ENCODE measurements at regions not wholly inside any gene's neighbourhood (a gene's known extent, or its start where the extent isn't known, plus 50 kb on each side); places are given as distances from the start of the nearest gene placed in this dataset.

DNA sequence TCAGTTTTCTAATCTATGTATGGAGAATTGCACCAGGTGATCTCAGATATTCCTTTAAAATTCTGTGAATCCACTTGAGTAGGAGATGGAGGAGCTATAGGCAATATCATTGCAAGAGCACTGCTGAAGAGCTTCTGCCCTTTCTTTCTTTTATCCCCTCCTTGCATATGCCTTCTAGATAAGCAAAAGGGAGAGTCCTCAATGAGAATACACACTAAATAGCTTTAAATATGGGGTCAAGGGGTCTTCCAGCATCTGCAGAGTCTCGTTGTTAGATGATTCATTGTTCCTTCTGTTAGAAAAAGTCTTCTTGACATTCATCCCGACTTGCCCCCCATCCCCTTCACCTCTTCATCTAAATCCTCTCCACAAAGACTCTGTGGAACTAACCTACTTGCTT is 156.1 kb downstream of the PIK3R1 start:
- H3K4me3 Mint-ChIP-seq = no peak overlapping the region
- no peaks in the 10 kb centered on the region for H3K9me3 Mint-ChIP-seq
- H3K27me3 Mint-ChIP-seq (ENCODE audit: low read depth in 2 of 2) = no peaks in the 10 kb centered on the region
- no peaks in the 10 kb centered on the region for H3K36me3 ChIP-seq (ENCODE audit: control insufficient read depth, insufficient read depth, low read length)
- intact Hi-C loops (cut with micrococcal nuclease) = no loop called here
- no peaks in the 10 kb centered on the region for H3K27me3 ChIP-seq (ENCODE audit: control insufficient read depth, insufficient read depth, low read length)
- ATAC-seq = no peak
- no peak overlapping the region for H3K27ac Mint-ChIP-seq
- H3K4me3 ChIP-seq (ENCODE audit: low read length) = no peak overlapping the region
- WGBS (ENCODE audit: insufficient coverage) = 73% methylated on average over 1 of the region's 2 CpGs
- H3K36me3 Mint-ChIP-seq = no peaks in the 10 kb centered on the region
- H3K27ac ChIP-seq (ENCODE audit: low read length) = no peak overlapping the region
- H3K9me3 ChIP-seq (ENCODE audit: control insufficient read depth, insufficient read depth, low read length) = no peaks in the 10 kb centered on the region
- no peak for TF ChIP-seq CTCF (IDR thresholded peaks at IDR 0.05)
- H3K4me1 ChIP-seq (ENCODE audit: control insufficient read depth, insufficient read depth, low read length) = peaks cover 15% of the 10 kb centered on the region
- no peak for DNase-seq
- peaks cover 44 to 46% of the 10 kb centered on the region in 2 donors for H3K4me1 Mint-ChIP-seq

GRCh38 chr5:68372161-68372560 is 156.6 kb downstream of the PIK3R1 start:
- no peak for DNase-seq
- no peak for TF ChIP-seq CTCF (IDR thresholded peaks at IDR 0.05)
- Histone ChIP-seq H3K36me3 (ENCODE audit: control insufficient read depth, insufficient read depth, low read length) (no peaks in the 10 kb centered on the region), H3K4me1 (ENCODE audit: control insufficient read depth, insufficient read depth, low read length) (peaks cover 15% of the 10 kb centered on the region), H3K27ac (ENCODE audit: low read length) (no peak overlapping the region), H3K4me3 (ENCODE audit: low read length) (no peak overlapping the region), H3K27me3 (ENCODE audit: control insufficient read depth, insufficient read depth, low read length) (no peaks in the 10 kb centered on the region), H3K9me3 (ENCODE audit: control insufficient read depth, insufficient read depth, low read length) (no peaks in the 10 kb centered on the region)
- Mint-ChIP-seq H3K9me3 (no peaks in the 10 kb centered on the region), H3K27ac (no peak overlapping the region), H3K36me3 (no peaks in the 10 kb centered on the region), H3K27me3 (ENCODE audit: low read depth in 2 of 2) (no peaks in the 10 kb centered on the region), H3K4me3 (no peak overlapping the region), H3K4me1 (peaks cover 46 to 49% of the 10 kb centered on the region in 2 donors)
- 100% methylated on average over 1 of the region's 1 CpG for WGBS (ENCODE audit: insufficient coverage)
- ATAC-seq = no peak
- intact Hi-C loops (cut with micrococcal nuclease) = no loop called here

- H3K36me3 ChIP-seq (ENCODE audit: control insufficient read depth, insufficient read depth, low read length) = no peaks in the 10 kb centered on the region
- Mint-ChIP-seq H3K36me3 (no peaks in the 10 kb centered on the region), H3K27ac (no peak overlapping the region), H3K4me1 (peaks cover 46 to 52% of the 10 kb centered on the region in 2 donors), H3K4me3 (no peak overlapping the region), H3K9me3 (no peaks in the 10 kb centered on the region), H3K27me3 (ENCODE audit: low read depth in 2 of 2) (no peaks in the 10 kb centered on the region)
- no peak for TF ChIP-seq CTCF (IDR thresholded peaks at IDR 0.05)
- intact Hi-C loops (cut with micrococcal nuclease) = no loop called here
- H3K27ac ChIP-seq (ENCODE audit: low read length) = no peak overlapping the region
- WGBS (ENCODE audit: insufficient coverage) = 93% methylated on average over 1 of the region's 2 CpGs
- no peaks in the 10 kb centered on the region for H3K9me3 ChIP-seq (ENCODE audit: control insufficient read depth, insufficient read depth, low read length)
- H3K4me1 ChIP-seq (ENCODE audit: control insufficient read depth, insufficient read depth, low read length) = peaks cover 22% of the 10 kb centered on the region
- no peak overlapping the region for H3K4me3 ChIP-seq (ENCODE audit: low read length)
- DNase-seq (no peak), ATAC-seq (no peak)
- no peaks in the 10 kb centered on the region for H3K27me3 ChIP-seq (ENCODE audit: control insufficient read depth, insufficient read depth, low read length)
These were observed 157.5 kb downstream of the PIK3R1 start for GRCh38 chr5:68373050-68373449.

- Histone ChIP-seq H3K27me3 (ENCODE audit: control insufficient read depth, insufficient read depth, low read length) (no peaks in the 10 kb centered on the region), H3K4me3 (ENCODE audit: low read length) (no peak overlapping the region), H3K36me3 (ENCODE audit: control insufficient read depth, insufficient read depth, low read length) (no peaks in the 10 kb centered on the region), H3K4me1 (ENCODE audit: control insufficient read depth, insufficient read depth, low read length) (peaks cover 27% of the 10 kb centered on the region), H3K9me3 (ENCODE audit: control insufficient read depth, insufficient read depth, low read length) (no peaks in the 10 kb centered on the region), H3K27ac (ENCODE audit: low read length) (no peak overlapping the region)
- 43% methylated on average over 1 of the region's 1 CpG for whole genome bisulfite sequencing (ENCODE audit: insufficient coverage)
- Mint-ChIP-seq H3K27me3 (ENCODE audit: low read depth in 2 of 2) (no peaks in the 10 kb centered on the region), H3K27ac (no peak overlapping the region), H3K9me3 (no peaks in the 10 kb centered on the region), H3K36me3 (no peaks in the 10 kb centered on the region), H3K4me1 (peaks cover 51 to 56% of the 10 kb centered on the region in 2 donors), H3K4me3 (no peak overlapping the region)
- ATAC-seq (no peak), DNase-seq (no peak)
- no peak for TF ChIP-seq CTCF (IDR thresholded peaks at IDR 0.05)
- intact Hi-C loops (cut with micrococcal nuclease) = no loop called here
These were observed 159.4 kb downstream of the PIK3R1 start for GRCh38 chr5:68374796-68375518.
